Gastrocnemius medialis (tissue), 4 donors: ENCODE measurements at regions not wholly inside any gene's neighbourhood (a gene's known extent, or its start where the extent isn't known, plus 50 kb on each side); places are given as distances from the start of the nearest gene placed in this dataset.

Source experiments
- ATAC-seq, 2 donors: fragments of 150-250 bp; one replicate each; pipeline ENCODE4 v1.9.1; 2016
- DNase-seq, 2 donors: peaks; one replicate each; pipeline ENCODE4 v3.0.0-alpha.2; 2019
- H3K27ac ChIP-seq, 4 donors: fragments of 200-600 bp; sonication (generic); 1 replicate in 1 of 4; 2 replicates in 3 of 4; pipeline ENCODE4 v1.5.1; 2016 to 2018; ENCODE audit warnings: mild to moderate bottlenecking in 2 of 4, moderate library complexity in 1 of 4
- H3K27me3 ChIP-seq, 3 donors: fragments of 200-600 bp; sonication (generic) in 2 of 3; 1 replicate in 1 of 3; 2 replicates in 2 of 3; pipeline versions ENCODE4 v1.5.1 to v1.6.0; 2016 to 2019; ENCODE audit warnings: mild to moderate bottlenecking in 1 of 3, moderate library complexity in 1 of 3
- H3K36me3 ChIP-seq, 2 donors: fragments of 200-600 bp; sonication (generic) in 1 of 2; one replicate each; pipeline ENCODE4 v1.5.1; 2017 to 2018
- H3K4me1 ChIP-seq, 2 donors: fragments of 200-600 bp; sonication (generic) in 1 of 2; one replicate each; pipeline ENCODE4 v1.5.1; 2016 to 2017; ENCODE audit warnings: mild to moderate bottlenecking in 2 of 2
- H3K4me3 ChIP-seq, 4 donors: fragments of 200-600 bp; sonication (generic) in 3 of 4; 1 replicate in 1 of 4; 2 replicates in 3 of 4; pipeline ENCODE4 v1.5.1; 2016 to 2019; ENCODE audit warnings: mild to moderate bottlenecking in 2 of 4
- H3K9me3 ChIP-seq, 3 donors: fragments of 200-600 bp; sonication (generic) in 2 of 3; 1 replicate in 1 of 3; 2 replicates in 2 of 3; pipeline ENCODE4 v1.5.1; 2016 to 2019
- CTCF ChIP-seq, 5 experiments: fragments of 450-650 bp in 3 of 5; fragments of 200-600 bp in 2 of 5; sonication (generic) in 2 of 5; IDR thresholded peaks in 4 of 5; conservative IDR thresholded peaks in 1 of 5; 1 replicate in 4 of 5; 2 replicates in 1 of 5; pipeline ENCODE4 v1.5.1; 2016 to 2019; ENCODE audit warnings: antibody characterized with exemption in 5 of 5, mild to moderate bottlenecking in 3 of 5, moderate library complexity in 3 of 5
- POLR2A ChIP-seq, 2 donors: fragments of 450-650 bp; IDR thresholded peaks; one replicate each; pipeline ENCODE4 v1.6.1; 2017; ENCODE audit warnings: antibody characterized with exemption in 2 of 2, mild to moderate bottlenecking in 2 of 2, moderate library complexity in 2 of 2
- in situ Hi-C, 4 donors: fragments of 200-750 bp; cut with MboI; loops; one replicate each; pipeline versions ENCODE4 v1.15.0 to v1.8.0; 2017; ENCODE audit warnings: low sequenced_read_pairs in 4 of 4
- intact Hi-C: fragments of 100-400 bp; cut with DNase I; formaldehyde crosslinking; loops from one replicate; pipeline ENCODE4 v1.15.1; 2023; ENCODE audit warnings: low total_unique reads

- in situ Hi-C loops (no loop called here), intact Hi-C loops (no loop called here)
- peak in 1 of 2 donors; percentile 23 for ATAC-seq
These were observed 108.1 kb upstream of the PLAAT1 start for GRCh38 chr3:193132964-193133363.

GRCh38 chr3:193134856-193135255 lies 106.2 kb upstream of the PLAAT1 start:
- intact Hi-C loops: no loop called here

More at GRCh38 chr3:193132964-193133363, 108.1 kb upstream of the PLAAT1 start:
- H3K27ac ChIP-seq: no peak overlapping the region
- no peaks in the 10 kb centered on the region for H3K9me3 ChIP-seq
- H3K27me3 ChIP-seq: no peaks in the 10 kb centered on the region
- peaks cover 0 to 12% of the 10 kb centered on the region in 2 donors for H3K4me1 ChIP-seq
- TF ChIP-seq CTCF (IDR thresholded peaks at IDR 0.05 in 4 of 5, conservative IDR thresholded peaks at IDR 0.05 in 1 of 5) (no peak), POLR2A (IDR thresholded peaks at IDR 0.05) (no peak)
- H3K4me3 ChIP-seq: no peak overlapping the region
- no peaks in the 10 kb centered on the region for H3K36me3 ChIP-seq
- no peak for DNase-seq

GRCh38 chr3:193140381-193140780 lies 100.6 kb upstream of the PLAAT1 start:
- in situ Hi-C loops: no loop called here
- Histone ChIP-seq H3K9me3 (no peaks in the 10 kb centered on the region), H3K4me1 (no peaks in the 10 kb centered on the region), H3K36me3 (no peaks in the 10 kb centered on the region), H3K27ac (no peak overlapping the region), H3K4me3 (no peak overlapping the region), H3K27me3 (no peaks in the 10 kb centered on the region)
- DNase-seq (no peak), ATAC-seq (no peak)
- TF ChIP-seq POLR2A (IDR thresholded peaks at IDR 0.05) (no peak), CTCF (IDR thresholded peaks at IDR 0.05 in 4 of 5, conservative IDR thresholded peaks at IDR 0.05 in 1 of 5) (no peak)
- intact Hi-C loops: no loop called here

More at GRCh38 chr3:193134856-193135255, 106.2 kb upstream of the PLAAT1 start:
- no peak for DNase-seq
- in situ Hi-C loops: loop anchor here in 1 of 4 donors (5.0 kb wide), 1 partner anchor 52 kb away; no protein-coding TSS in a partner anchor
- Histone ChIP-seq H3K27ac (no peak overlapping the region), H3K36me3 (no peaks in the 10 kb centered on the region), H3K9me3 (no peaks in the 10 kb centered on the region), H3K27me3 (no peaks in the 10 kb centered on the region), H3K4me1 (peaks cover 0 to 12% of the 10 kb centered on the region in 2 donors), H3K4me3 (no peak overlapping the region)
- ATAC-seq: peak in 1 of 2 donors; percentile 88
- no peak for TF ChIP-seq POLR2A (IDR thresholded peaks at IDR 0.05)
- no peak for TF ChIP-seq CTCF (IDR thresholded peaks at IDR 0.05 in 4 of 5, conservative IDR thresholded peaks at IDR 0.05 in 1 of 5)

GRCh38 chr3:193145248-193145647 lies 95.8 kb upstream of the PLAAT1 start:
- no peaks in the 10 kb centered on the region for H3K4me1 ChIP-seq
- no peaks in the 10 kb centered on the region for H3K27me3 ChIP-seq
- in situ Hi-C loops (no loop called here), intact Hi-C loops (no loop called here)
- no peak overlapping the region for H3K4me3 ChIP-seq
- TF ChIP-seq CTCF (IDR thresholded peaks at IDR 0.05 in 4 of 5, conservative IDR thresholded peaks at IDR 0.05 in 1 of 5) (no peak), POLR2A (IDR thresholded peaks at IDR 0.05) (no peak)
- no peak for DNase-seq
- H3K27ac ChIP-seq: no peak overlapping the region
- H3K9me3 ChIP-seq: no peaks in the 10 kb centered on the region
- no peaks in the 10 kb centered on the region for H3K36me3 ChIP-seq
- no peak for ATAC-seq
